Fibroblast of peridontal ligament (primary cell): ENCODE measurements at regions not wholly inside any gene's neighbourhood (a gene's known extent, or its start where the extent isn't known, plus 50 kb on each side); places are given as distances from the start of the nearest gene placed in this dataset.

Source experiments
- DNase-seq: peaks from one replicate; pipeline ENCODE4 v3.0.0-alpha.2; 2010; ENCODE audit errors: extremely low read depth

GRCh38 chr4:58688568-58688967, 1578.4 kb upstream of the IGFBP7 start:
- no peak for DNase-seq

- DNase-seq, result no peak
Measured at GRCh38 chr4:58679886-58680285, 1569.7 kb upstream of the IGFBP7 start.

GRCh38 chr4:58679051-58679450, 1568.9 kb upstream of the IGFBP7 start:
- DNase-seq, result no peak

- no peak for DNase-seq
Measured at GRCh38 chr4:58669783-58670182, 1559.6 kb upstream of the IGFBP7 start.

GRCh38 chr4:58665649-58666048, 1555.5 kb upstream of the IGFBP7 start:
- DNase-seq, result no peak

GRCh38 chr4:58658701-58659100, 1548.5 kb upstream of the IGFBP7 start:
- no peak for DNase-seq

- DNase-seq, result no peak
Measured at GRCh38 chr4:58653251-58653650, 1543.1 kb upstream of the IGFBP7 start.

- DNase-seq, result no peak
Measured at GRCh38 chr4:58649226-58649625, 1539.0 kb upstream of the IGFBP7 start.

GRCh38 chr4:58646126-58646525, 1535.9 kb upstream of the IGFBP7 start:
- DNase-seq, result no peak

GRCh38 chr4:58644549-58644948, 1534.4 kb upstream of the IGFBP7 start:
- DNase-seq, result no peak

GRCh38 chr4:58636381-58636780, 1526.2 kb upstream of the IGFBP7 start:
- no peak for DNase-seq

GRCh38 chr4:58617226-58617625, 1507.0 kb upstream of the IGFBP7 start:
- DNase-seq, result no peak

GRCh38 chr4:58611012-58611411, 1500.8 kb upstream of the IGFBP7 start:
- no peak for DNase-seq

GRCh38 chr4:58606303-58606702, 1496.1 kb upstream of the IGFBP7 start:
- DNase-seq, result no peak

- no peak for DNase-seq
Measured at GRCh38 chr4:58603951-58604350, 1493.8 kb upstream of the IGFBP7 start.

GRCh38 chr4:58602731-58603359, 1492.7 kb upstream of the IGFBP7 start:
- no peak for DNase-seq

- DNase-seq, result no peak
Measured at GRCh38 chr4:58602022-58602421, 1491.8 kb upstream of the IGFBP7 start.

- DNase-seq, result no peak
Measured at GRCh38 chr4:58600290-58600689, 1490.1 kb upstream of the IGFBP7 start.

- DNase-seq, result no peak
Measured at GRCh38 chr4:58590722-58591121, 1480.5 kb upstream of the IGFBP7 start.

GRCh38 chr4:58587856-58588255, 1477.7 kb upstream of the IGFBP7 start:
- DNase-seq, result no peak

GRCh38 chr4:58566260-58566659, 1456.1 kb upstream of the IGFBP7 start:
- no peak for DNase-seq

- no peak for DNase-seq
Measured at GRCh38 chr4:58564695-58565475, 1454.7 kb upstream of the IGFBP7 start.

- DNase-seq, result no peak
Measured at GRCh38 chr4:58561170-58561569, 1451.0 kb upstream of the IGFBP7 start.

- no peak for DNase-seq
Measured at GRCh38 chr4:58560736-58561135, 1450.6 kb upstream of the IGFBP7 start.
